Muscle of leg (tissue), 3 donors: ENCODE measurements at regions not wholly inside any gene's neighbourhood (a gene's known extent, or its start where the extent isn't known, plus 50 kb on each side); places are given as distances from the start of the nearest gene placed in this dataset.
A peak's percentile ranks its signal among the peaks of the same experiment; 100 is the strongest.
"Not testable (repeated sequence)": the region's sequence is repeated elsewhere in the genome, so short reads cannot be mapped to it uniquely, and the experiment has no call there.

ENCODE experiments used
- DNase-seq: peaks from one replicate; pipeline ENCODE4 v3.0.0; 2013
- H3K27ac ChIP-seq: one replicate; pipeline ENCODE4 v1.5.1; 2013; ENCODE audit warnings: mild to moderate bottlenecking, low read length, control low read depth
- H3K27me3 ChIP-seq: one replicate; pipeline ENCODE4 v1.6.1; 2013; ENCODE audit warnings: low read length; ENCODE audit not compliant: control insufficient read depth, insufficient read depth
- H3K36me3 ChIP-seq: one replicate; pipeline ENCODE4 v1.6.1; 2013; ENCODE audit warnings: low read length; ENCODE audit not compliant: control insufficient read depth, insufficient read depth
- H3K4me1 ChIP-seq: one replicate; pipeline ENCODE4 v1.6.1; 2013; ENCODE audit warnings: low read length; ENCODE audit not compliant: control insufficient read depth, insufficient read depth
- H3K4me3 ChIP-seq: one replicate; pipeline ENCODE4 v1.5.1; 2013; ENCODE audit warnings: low read length, control low read depth
- H3K9me3 ChIP-seq: replicated peaks from 2 replicates; pipeline ENCODE4 v1.6.1; 2013; ENCODE audit warnings: low read depth, low read length; ENCODE audit not compliant: control insufficient read depth
- WGBS: methylation state at CpG from one replicate; pipeline ENCODE4 v1.1.5; 2013; ENCODE audit warnings: missing lambda C conversion rate; ENCODE audit not compliant: insufficient coverage; 5-methylcytosine and 5-hydroxymethylcytosine counted together

DNA sequence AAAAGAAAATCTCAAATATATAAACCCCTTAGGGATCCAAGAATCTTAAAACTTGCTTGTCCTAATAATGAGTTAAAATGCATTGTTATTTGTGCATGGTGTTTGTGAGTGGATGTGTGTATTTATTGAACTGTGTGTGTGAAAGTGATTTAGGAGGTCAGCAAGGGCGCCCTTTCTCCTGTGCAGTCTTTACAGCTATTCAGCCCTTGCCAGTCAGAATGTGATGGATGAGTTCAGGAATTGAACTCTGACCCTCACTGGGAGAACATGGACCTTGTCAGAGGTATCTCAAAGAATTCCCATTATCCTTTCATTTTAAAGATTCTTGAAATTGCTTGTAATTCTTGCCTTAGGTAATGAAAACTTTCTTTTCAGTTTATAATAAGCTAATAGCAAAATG, 493.0 kb upstream of the ADGRL4 start:
- H3K4me3 ChIP-seq: no peak overlapping the region
- no CpG with 5 or more reads among the region's 1 CpG for WGBS

DNA sequence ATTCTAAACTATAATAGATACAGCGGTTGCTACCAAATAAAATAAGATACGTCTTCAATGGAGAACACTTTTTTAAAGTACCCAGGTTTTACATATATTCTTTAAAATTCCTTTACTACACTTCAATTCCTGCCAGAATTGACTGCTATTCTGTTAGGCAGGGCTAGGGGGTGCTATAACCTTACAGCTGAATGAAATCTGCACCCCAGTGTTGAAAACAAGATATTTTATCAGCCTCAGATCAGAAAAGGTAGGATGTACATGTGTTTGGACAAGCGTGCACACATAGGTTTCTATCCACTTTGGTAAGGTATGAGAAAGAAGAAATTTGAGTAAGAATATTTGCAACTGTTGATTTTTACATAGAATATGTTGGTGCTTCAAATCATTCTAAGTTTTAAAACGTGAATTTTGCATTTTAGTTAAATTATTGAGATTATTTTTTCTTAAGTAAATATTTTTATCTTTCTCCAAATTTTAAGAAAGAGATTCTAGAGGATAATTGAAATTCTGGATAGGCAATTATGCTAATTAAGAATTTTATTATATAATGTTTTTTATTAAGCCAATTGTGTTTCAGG, 490.8 kb upstream of the ADGRL4 start:
- H3K27me3 ChIP-seq: no peaks in the 10 kb centered on the region
- H3K36me3 ChIP-seq: no peaks in the 10 kb centered on the region
- no peak overlapping the region for H3K27ac ChIP-seq
- 40% methylated on average over 1 of the region's 4 CpGs for WGBS
- H3K4me1 ChIP-seq: no peaks in the 10 kb centered on the region
- DNase-seq: peak; percentile 25
- no peaks in the 10 kb centered on the region for H3K9me3 ChIP-seq
- no peak overlapping the region for H3K4me3 ChIP-seq

More for the DNA sequence above, 493.0 kb upstream of the ADGRL4 start:
- H3K9me3 ChIP-seq: no peaks in the 10 kb centered on the region
- no peaks in the 10 kb centered on the region for H3K4me1 ChIP-seq
- H3K27ac ChIP-seq: no peak overlapping the region
- DNase-seq: no peak
- H3K36me3 ChIP-seq: no peaks in the 10 kb centered on the region
- H3K27me3 ChIP-seq: no peaks in the 10 kb centered on the region

GRCh38 chr1:79496129-79496528, 489.6 kb upstream of the ADGRL4 start:
- no peak overlapping the region for H3K4me3 ChIP-seq
- WGBS: 100% methylated on average over 1 of the region's 2 CpGs
- H3K9me3 ChIP-seq: no peaks in the 10 kb centered on the region
- no peak overlapping the region for H3K27ac ChIP-seq
- H3K4me1 ChIP-seq: no peaks in the 10 kb centered on the region
- no peaks in the 10 kb centered on the region for H3K27me3 ChIP-seq
- H3K36me3 ChIP-seq: no peaks in the 10 kb centered on the region
- DNase-seq: no peak

GRCh38 chr1:79493702-79494101, 487.2 kb upstream of the ADGRL4 start:
- DNase-seq, H3K27ac ChIP-seq, H3K9me3 ChIP-seq, H3K36me3 ChIP-seq, H3K4me1 ChIP-seq, H3K4me3 ChIP-seq, H3K27me3 ChIP-seq: not testable (repeated sequence)
- 89% methylated on average over 3 of the region's 4 CpGs for WGBS

- not testable (repeated sequence) for H3K36me3 ChIP-seq, H3K27me3 ChIP-seq, DNase-seq, H3K9me3 ChIP-seq, H3K4me1 ChIP-seq, H3K4me3 ChIP-seq, H3K27ac ChIP-seq
- 83% methylated on average over 4 of the region's 4 CpGs for WGBS
Measured at GRCh38 chr1:79488572-79489121, 482.1 kb upstream of the ADGRL4 start.

GRCh38 chr1:79478728-79479373, 472.3 kb upstream of the ADGRL4 start:
- H3K36me3 ChIP-seq: no peaks in the 10 kb centered on the region
- no peak overlapping the region for H3K4me3 ChIP-seq
- no peak for DNase-seq
- no peaks in the 10 kb centered on the region for H3K4me1 ChIP-seq
- no peak overlapping the region for H3K27ac ChIP-seq
- H3K27me3 ChIP-seq: no peaks in the 10 kb centered on the region
- 74% methylated on average over 2 of the region's 9 CpGs for WGBS
- H3K9me3 ChIP-seq: no peaks in the 10 kb centered on the region

DNA sequence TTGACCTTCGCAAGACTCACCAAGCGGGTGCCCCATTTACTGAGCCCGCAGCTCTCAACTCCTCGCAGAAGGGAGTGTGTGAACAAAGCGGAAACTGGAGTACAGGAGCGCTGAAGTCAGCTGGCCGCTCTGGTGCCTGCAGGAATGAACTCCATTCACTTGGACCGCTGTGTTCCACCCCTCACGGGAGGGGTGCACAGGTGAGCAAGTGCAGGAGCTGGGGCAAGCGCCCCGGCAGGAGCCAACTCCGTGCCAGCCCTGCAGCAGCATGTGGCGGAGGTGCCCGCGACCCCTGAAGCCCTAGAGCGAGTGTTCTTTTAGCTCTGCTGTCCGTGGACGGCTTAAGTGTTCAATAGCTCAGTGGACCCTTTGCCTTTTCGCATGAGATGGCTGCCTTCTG, 471.6 kb upstream of the ADGRL4 start:
- no peak for DNase-seq
- Histone ChIP-seq H3K4me3 (no peak overlapping the region), H3K4me1 (no peaks in the 10 kb centered on the region), H3K27ac (no peak overlapping the region), H3K9me3 (no peaks in the 10 kb centered on the region), H3K36me3 (no peaks in the 10 kb centered on the region), H3K27me3 (no peaks in the 10 kb centered on the region)
- WGBS: 95% methylated on average over 19 of the region's 19 CpGs

- no peak overlapping the region for H3K4me3 ChIP-seq
- H3K36me3 ChIP-seq: no peaks in the 10 kb centered on the region
- WGBS: no CpG with 5 or more reads among the region's 4 CpGs
- no peak overlapping the region for H3K27ac ChIP-seq
- H3K9me3 ChIP-seq: no peaks in the 10 kb centered on the region
- no peaks in the 10 kb centered on the region for H3K27me3 ChIP-seq
- no peak for DNase-seq
- no peaks in the 10 kb centered on the region for H3K4me1 ChIP-seq
Measured at GRCh38 chr1:79472067-79472656, 465.6 kb upstream of the ADGRL4 start.

DNA sequence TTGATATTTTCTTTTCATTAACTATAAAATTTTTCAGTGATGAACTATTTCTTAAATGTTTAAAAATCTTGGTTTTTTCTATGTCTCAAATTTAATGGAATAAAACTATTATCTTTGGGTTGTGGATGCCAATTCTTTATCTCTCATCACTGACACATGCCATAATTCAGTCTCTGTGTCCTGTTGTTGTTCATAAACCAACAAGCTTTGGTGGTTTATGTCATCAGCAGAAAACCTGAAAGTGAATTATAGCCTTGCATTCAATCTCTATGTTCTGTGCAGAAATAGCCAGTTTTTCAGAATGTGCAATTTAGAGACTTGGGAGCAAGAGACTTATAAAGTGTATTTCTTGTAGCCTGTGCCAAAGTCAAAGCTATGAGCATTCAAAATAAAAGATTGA, 462.6 kb upstream of the ADGRL4 start:
- Histone ChIP-seq H3K27me3 (no peaks in the 10 kb centered on the region), H3K4me1 (no peaks in the 10 kb centered on the region), H3K27ac (no peak overlapping the region), H3K36me3 (no peaks in the 10 kb centered on the region), H3K9me3 (no peaks in the 10 kb centered on the region), H3K4me3 (no peak overlapping the region)
- DNase-seq: no peak

DNA sequence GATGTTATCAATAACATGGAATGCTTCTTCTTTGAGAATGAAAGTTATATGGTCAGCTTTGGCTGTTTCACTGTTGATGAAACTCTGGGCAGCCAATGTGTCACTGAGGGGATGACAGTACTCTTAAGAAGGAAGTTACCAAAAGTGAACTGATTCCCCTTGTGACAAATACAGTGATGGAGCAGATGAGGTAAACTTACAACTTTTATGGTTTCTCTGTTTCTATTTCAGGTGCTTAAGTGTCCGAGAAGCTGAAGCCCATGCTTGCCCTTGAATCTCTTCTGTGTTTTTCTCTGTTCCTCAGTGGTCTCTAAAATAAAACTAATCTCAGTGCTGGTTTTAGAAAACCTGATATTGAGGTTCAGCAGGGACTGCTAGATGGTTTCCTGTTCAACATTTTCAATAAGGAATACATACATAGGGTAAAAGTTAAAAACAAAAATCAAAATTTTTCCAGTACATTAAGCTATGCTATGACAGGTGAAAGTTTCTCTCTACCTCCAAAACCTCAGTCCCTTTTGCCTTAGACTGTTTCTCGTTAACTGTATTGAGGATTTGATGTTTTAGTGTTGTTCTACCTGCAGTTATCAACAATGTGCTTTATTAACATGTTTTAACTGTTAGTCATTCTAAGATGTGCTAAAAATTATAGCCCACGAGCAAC, 454.4 kb upstream of the ADGRL4 start:
- Histone ChIP-seq H3K9me3 (no peaks in the 10 kb centered on the region), H3K4me1 (no peaks in the 10 kb centered on the region), H3K4me3 (no peak overlapping the region), H3K36me3 (no peaks in the 10 kb centered on the region), H3K27me3 (no peaks in the 10 kb centered on the region), H3K27ac (no peak overlapping the region)
- WGBS: no CpG with 5 or more reads among the region's 3 CpGs
- no peak for DNase-seq
